Stimulated activated CD4-positive, alpha-beta T cell treated with anti-CD3 and anti-CD28 coated beads, Interleukin-15, amount 100 ng/mL, for 1 hour (primary cell): ENCODE measurements at regions not wholly inside any gene's neighbourhood (a gene's known extent, or its start where the extent isn't known, plus 50 kb on each side); places are given as distances from the start of the nearest gene placed in this dataset.
"Not testable (repeated sequence)": the region's sequence is repeated elsewhere in the genome, so short reads cannot be mapped to it uniquely, and the experiment has no call there.

Source experiments
- DNase-seq, 2 donors: peaks; one replicate each; pipeline ENCODE4 v3.0.0-alpha.2; 2020; ENCODE audit warnings: low read depth in 1 of 2, low spot score in 1 of 2

GRCh38 chr6:28836703-28837102, 87.1 kb downstream of the TRIM27 start:
- DNase-seq: not testable (repeated sequence)

- peak; percentile 42 to 47 for DNase-seq
These were observed 85.5 kb downstream of the TRIM27 start for GRCh38 chr6:28838289-28838633.

DNA sequence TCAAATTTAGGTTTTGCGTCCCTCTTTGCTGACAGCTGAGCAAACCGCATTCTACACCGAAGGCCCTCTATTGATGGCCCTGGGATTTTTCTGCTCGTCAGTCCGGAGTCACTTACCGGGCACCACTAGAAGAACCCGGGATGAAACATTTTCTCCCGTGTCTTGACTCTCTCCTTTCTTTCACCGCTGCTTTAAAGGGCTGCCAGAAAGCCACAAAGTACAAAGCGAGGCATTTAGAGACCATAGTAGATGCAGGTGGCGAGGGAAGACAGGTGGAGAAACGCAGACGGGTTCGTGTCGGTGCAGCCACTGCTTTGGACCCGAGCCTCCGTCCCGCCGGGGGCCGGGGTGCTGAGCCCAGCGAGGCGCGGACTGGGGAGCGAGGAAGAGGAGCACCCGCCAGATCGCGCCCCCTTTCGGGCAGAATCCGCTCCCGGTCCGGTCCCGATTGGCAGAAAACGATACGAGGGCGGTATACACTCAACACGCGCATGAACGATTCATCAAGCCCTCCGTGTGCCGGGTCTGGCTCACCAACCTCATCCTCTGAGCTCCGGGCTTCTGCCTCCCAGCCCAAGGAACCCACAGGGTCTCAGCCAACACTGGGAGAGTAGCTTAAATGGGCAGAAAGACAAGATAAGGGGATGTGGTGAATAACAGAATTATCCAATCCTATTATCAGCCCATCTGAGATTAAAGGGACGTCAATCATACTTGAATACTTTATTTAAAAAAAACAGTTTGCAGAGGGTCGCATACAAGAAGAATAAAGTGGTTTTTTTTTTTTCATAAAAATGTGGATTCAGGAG, 84.9 kb downstream of the TRIM27 start:
- peak; percentile 65 to 79 for DNase-seq

DNA sequence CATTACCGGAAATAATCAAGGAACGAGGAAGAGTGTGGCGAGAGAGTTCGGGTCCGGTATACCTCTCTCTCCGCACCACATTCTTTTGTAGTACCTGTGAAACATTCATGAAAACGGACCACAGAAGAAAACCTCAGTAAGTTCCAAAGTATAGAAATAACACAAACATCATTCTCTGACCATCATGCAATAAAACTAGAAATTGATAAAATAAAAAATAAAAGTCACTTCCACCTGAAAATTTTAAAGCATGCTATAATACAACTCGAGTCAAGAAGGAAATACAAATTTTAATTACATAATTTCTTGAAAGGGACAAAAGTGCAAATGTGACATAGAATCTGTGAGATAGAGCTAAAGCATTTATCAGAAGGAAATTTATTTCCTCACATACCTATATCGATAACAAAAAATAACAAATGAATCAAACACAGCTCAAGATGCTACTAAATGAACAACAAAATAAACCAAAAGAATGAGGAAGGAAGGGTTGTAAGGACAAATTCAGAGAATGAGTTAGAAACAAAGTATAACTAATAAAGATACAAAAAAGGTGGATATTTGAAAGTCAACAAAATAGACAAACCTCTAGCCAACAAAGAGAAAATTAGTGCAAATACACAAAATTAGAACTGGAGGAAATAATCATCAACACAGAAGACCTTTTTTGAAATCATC, 84.2 kb downstream of the TRIM27 start:
- DNase-seq: no peak

DNA sequence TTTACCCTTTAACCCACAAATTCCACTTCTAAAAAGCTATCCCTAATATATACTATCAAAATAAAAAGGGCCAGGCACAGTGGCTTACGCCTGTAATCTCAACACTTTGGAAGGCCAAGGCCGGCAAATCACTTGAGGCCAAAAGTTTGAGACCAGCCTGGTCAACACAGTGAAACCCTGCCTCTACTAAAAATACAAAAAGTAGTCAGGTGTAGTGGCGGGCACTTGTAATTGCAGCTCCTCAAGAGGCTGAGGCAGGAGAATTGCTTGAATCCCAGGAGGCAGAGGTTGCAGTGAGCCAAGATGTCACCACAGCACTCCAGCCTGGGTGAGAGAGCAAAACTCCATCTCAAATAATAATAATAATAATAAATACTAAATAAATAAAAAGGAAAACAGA, 82.5 kb downstream of the TRIM27 start:
- no peak for DNase-seq

DNA sequence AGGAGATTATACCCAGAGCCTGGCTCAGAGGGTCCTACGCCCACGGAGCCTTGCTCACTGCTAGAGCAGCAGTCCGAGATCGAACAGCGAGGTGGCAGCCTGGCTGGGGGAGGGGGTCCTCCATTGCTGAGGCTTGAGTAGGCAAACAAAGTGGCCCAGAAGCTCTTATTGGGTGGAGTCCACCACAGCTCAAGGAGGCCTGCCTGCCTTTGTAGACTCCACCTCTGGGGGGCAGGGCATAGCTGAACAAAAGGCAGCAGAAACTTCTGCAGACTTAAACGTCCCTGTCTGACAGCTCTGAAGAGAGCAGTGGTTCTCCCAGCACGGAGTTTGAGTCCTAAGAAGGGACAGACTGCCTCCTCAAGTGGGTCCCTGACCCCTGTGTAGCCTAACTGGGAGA, 75.0 kb downstream of the TRIM27 start:
- DNase-seq: peak in 1 of 2 donors; percentile 22
